HG03095 (cell line): ENCODE measurements at regions not wholly inside any gene's neighbourhood (a gene's known extent, or its start where the extent isn't known, plus 50 kb on each side); places are given as distances from the start of the nearest gene placed in this dataset.

Experiments used
- ATAC-seq: cut with Tn5 transposase; IDR thresholded peaks from one replicate; pipeline ENCODE4 v1.9.1; 2021; ENCODE audit warnings: moderate library complexity; ENCODE audit not compliant: unreplicated experiment

GRCh38 chr3:104646196-104646595, 720.5 kb upstream of the ALCAM start:
- ATAC-seq = no peak

- ATAC-seq = no peak
Observed at GRCh38 chr3:104648823-104649222, 717.9 kb upstream of the ALCAM start.

- ATAC-seq = no peak
Observed at GRCh38 chr3:104669083-104669482, 697.6 kb upstream of the ALCAM start.

GRCh38 chr3:104672331-104672730, 694.4 kb upstream of the ALCAM start:
- ATAC-seq = no peak

GRCh38 chr3:104673981-104674380, 692.7 kb upstream of the ALCAM start:
- no peak for ATAC-seq

- no peak for ATAC-seq
Observed at GRCh38 chr3:104676241-104676640, 690.5 kb upstream of the ALCAM start.

- no peak for ATAC-seq
Observed at GRCh38 chr3:104677932-104678331, 688.8 kb upstream of the ALCAM start.

GRCh38 chr3:104685492-104685891, 681.2 kb upstream of the ALCAM start:
- no peak for ATAC-seq

GRCh38 chr3:104687362-104687761, 679.3 kb upstream of the ALCAM start:
- ATAC-seq = no peak

- ATAC-seq = no peak
Observed at GRCh38 chr3:104696470-104696869, 670.2 kb upstream of the ALCAM start.

- no peak for ATAC-seq
Observed at GRCh38 chr3:104711406-104711805, 655.3 kb upstream of the ALCAM start.

- ATAC-seq = no peak
Observed at GRCh38 chr3:104715972-104716371, 650.7 kb upstream of the ALCAM start.

GRCh38 chr3:104717828-104718196, 648.9 kb upstream of the ALCAM start:
- peak; percentile 41 for ATAC-seq

- no peak for ATAC-seq
Observed at GRCh38 chr3:104723000-104723399, 643.7 kb upstream of the ALCAM start.

GRCh38 chr3:104731074-104731473, 635.6 kb upstream of the ALCAM start:
- no peak for ATAC-seq

- no peak for ATAC-seq
Observed at GRCh38 chr3:104734627-104735026, 632.1 kb upstream of the ALCAM start.

- ATAC-seq = no peak
Observed at GRCh38 chr3:104735691-104736090, 631.0 kb upstream of the ALCAM start.

- no peak for ATAC-seq
Observed at GRCh38 chr3:104738271-104738670, 628.4 kb upstream of the ALCAM start.

- no peak for ATAC-seq
Observed at GRCh38 chr3:104740874-104741379, 625.8 kb upstream of the ALCAM start.

GRCh38 chr3:104742044-104742443, 624.7 kb upstream of the ALCAM start:
- ATAC-seq = no peak

- no peak for ATAC-seq
Observed at GRCh38 chr3:104745313-104745712, 621.4 kb upstream of the ALCAM start.

GRCh38 chr3:104746056-104746455, 620.7 kb upstream of the ALCAM start:
- no peak for ATAC-seq

GRCh38 chr3:104750581-104750980, 616.1 kb upstream of the ALCAM start:
- ATAC-seq = no peak

- no peak for ATAC-seq
Observed at GRCh38 chr3:104755791-104756190, 610.9 kb upstream of the ALCAM start.
